ENCODE measurements at regions not wholly inside any gene's neighbourhood (a gene's known extent, or its start where the extent isn't known, plus 50 kb on each side); places are given as distances from the start of the nearest gene placed in this dataset.

GRCh38 chr1:222936042-222936441 is 121.2 kb downstream of the DISP1 start:
- TF ChIP-seq CTCF (conservative IDR thresholded peaks at IDR 0.05; ENCODE audit: low read depth, low read length), result no peak
- TF ChIP-seq EZH2 (IDR thresholded peaks at IDR 0.05; ENCODE audit: low read length, unreplicated experiment), result no peak

Measured in PC-3 (cell line).